ENCODE measurements at regions not wholly inside any gene's neighbourhood (a gene's known extent, or its start where the extent isn't known, plus 50 kb on each side); places are given as distances from the start of the nearest gene placed in this dataset.
"Not testable (repeated sequence)": the region's sequence is repeated elsewhere in the genome, so short reads cannot be mapped to it uniquely, and the experiment has no call there.

GRCh38 chr1:244325056-244325758 is 126.5 kb downstream of the ADSS2 start:
- DNase-seq = peak; percentile 18

GRCh38 chr1:244326757-244327156 is 125.0 kb downstream of the ADSS2 start:
- no peak for DNase-seq

- DNase-seq = no peak
These were observed 124.2 kb downstream of the ADSS2 start for GRCh38 chr1:244327533-244327932.

GRCh38 chr1:244328476-244328875 is 123.2 kb downstream of the ADSS2 start:
- no peak for DNase-seq

GRCh38 chr1:244329591-244330317 is 122.0 kb downstream of the ADSS2 start:
- no peak for DNase-seq

- DNase-seq = no peak
These were observed 121.4 kb downstream of the ADSS2 start for GRCh38 chr1:244330318-244330625.

- DNase-seq = not testable (repeated sequence)
These were observed 118.9 kb downstream of the ADSS2 start for GRCh38 chr1:244332761-244333160.

- DNase-seq = not testable (repeated sequence)
These were observed 117.4 kb downstream of the ADSS2 start for GRCh38 chr1:244334315-244334714.

- not testable (repeated sequence) for DNase-seq
These were observed 116.9 kb downstream of the ADSS2 start for GRCh38 chr1:244334842-244335241.

- no peak for DNase-seq
These were observed 116.3 kb downstream of the ADSS2 start for GRCh38 chr1:244335456-244335855.

- no peak for DNase-seq
These were observed 115.3 kb downstream of the ADSS2 start for GRCh38 chr1:244336232-244336899.

- DNase-seq = no peak
These were observed 113.9 kb downstream of the ADSS2 start for GRCh38 chr1:244337839-244338238.

- no peak for DNase-seq
These were observed 112.5 kb downstream of the ADSS2 start for GRCh38 chr1:244339073-244339692.

- DNase-seq = no peak
These were observed 111.9 kb downstream of the ADSS2 start for GRCh38 chr1:244339776-244340175.

- DNase-seq = no peak
These were observed 111.3 kb downstream of the ADSS2 start for GRCh38 chr1:244340396-244340795.

GRCh38 chr1:244341455-244342450 is 110.0 kb downstream of the ADSS2 start:
- no peak for DNase-seq

GRCh38 chr1:244344001-244344400 is 107.7 kb downstream of the ADSS2 start:
- no peak for DNase-seq

- DNase-seq = no peak
These were observed 104.6 kb downstream of the ADSS2 start for GRCh38 chr1:244346972-244347618.

GRCh38 chr1:244347942-244348341 is 103.8 kb downstream of the ADSS2 start:
- DNase-seq = no peak

GRCh38 chr1:244349103-244349531 is 102.6 kb downstream of the ADSS2 start:
- no peak for DNase-seq

- DNase-seq = no peak
These were observed 102.1 kb downstream of the ADSS2 start for GRCh38 chr1:244349581-244350001.

GRCh38 chr1:244350027-244350426 is 101.7 kb downstream of the ADSS2 start:
- no peak for DNase-seq
